Mammary epithelial cell (primary cell): ENCODE measurements at regions not wholly inside any gene's neighbourhood (a gene's known extent, or its start where the extent isn't known, plus 50 kb on each side); places are given as distances from the start of the nearest gene placed in this dataset.

Source experiments
- EZH2 ChIP-seq: IDR thresholded peaks from 2 replicates; pipeline ENCODE4 v1.6.1; 2012; ENCODE audit warnings: low read length, inconsistent platforms, borderline replicate concordance
- TF ChIP-seq, protein P1 (sequence below), 2 donors: IDR thresholded peaks in 1 of 2; conservative IDR thresholded peaks in 1 of 2; 2 replicates each; pipeline ENCODE4 v1.5.1; 2011 to 2012; ENCODE audit warnings: inconsistent platforms in 2 of 2, low read length in 2 of 2, mild to moderate bottlenecking in 2 of 2, control low read depth in 1 of 2, low read depth in 1 of 2; ENCODE audit not compliant: insufficient read depth in 1 of 2; ENCODE audit errors: extremely low read depth in 1 of 2

DNA sequence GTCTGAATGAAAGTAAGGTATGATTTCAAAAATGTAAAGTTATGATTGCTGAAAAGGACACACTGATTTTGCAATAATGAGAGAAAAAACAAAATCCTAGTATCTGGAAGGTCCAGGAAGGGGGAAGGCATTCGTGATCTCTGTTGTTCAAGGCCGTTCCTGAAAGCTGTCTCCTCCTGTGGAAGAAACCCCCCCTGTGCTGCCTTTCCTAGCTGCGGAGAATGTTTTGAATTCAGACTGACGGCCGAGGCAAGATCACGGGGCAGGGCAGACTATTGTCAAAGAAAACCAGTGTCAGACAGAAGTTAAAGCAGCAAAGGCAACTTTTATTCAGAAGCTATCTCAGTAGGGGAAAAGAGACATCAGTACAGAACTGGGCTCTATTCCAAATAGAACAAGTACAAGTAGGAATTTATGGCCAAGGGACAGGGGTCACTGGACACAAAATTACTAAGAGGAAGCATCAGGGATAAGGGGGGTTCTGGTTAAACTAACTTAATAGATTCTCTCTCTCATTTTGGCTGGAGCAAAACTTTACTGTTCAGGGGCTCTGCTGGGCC lies 61.9 kb upstream of the IGFBPL1 start:
- no peak for TF ChIP-seq EZH2
- TF ChIP-seq, protein P1, sequence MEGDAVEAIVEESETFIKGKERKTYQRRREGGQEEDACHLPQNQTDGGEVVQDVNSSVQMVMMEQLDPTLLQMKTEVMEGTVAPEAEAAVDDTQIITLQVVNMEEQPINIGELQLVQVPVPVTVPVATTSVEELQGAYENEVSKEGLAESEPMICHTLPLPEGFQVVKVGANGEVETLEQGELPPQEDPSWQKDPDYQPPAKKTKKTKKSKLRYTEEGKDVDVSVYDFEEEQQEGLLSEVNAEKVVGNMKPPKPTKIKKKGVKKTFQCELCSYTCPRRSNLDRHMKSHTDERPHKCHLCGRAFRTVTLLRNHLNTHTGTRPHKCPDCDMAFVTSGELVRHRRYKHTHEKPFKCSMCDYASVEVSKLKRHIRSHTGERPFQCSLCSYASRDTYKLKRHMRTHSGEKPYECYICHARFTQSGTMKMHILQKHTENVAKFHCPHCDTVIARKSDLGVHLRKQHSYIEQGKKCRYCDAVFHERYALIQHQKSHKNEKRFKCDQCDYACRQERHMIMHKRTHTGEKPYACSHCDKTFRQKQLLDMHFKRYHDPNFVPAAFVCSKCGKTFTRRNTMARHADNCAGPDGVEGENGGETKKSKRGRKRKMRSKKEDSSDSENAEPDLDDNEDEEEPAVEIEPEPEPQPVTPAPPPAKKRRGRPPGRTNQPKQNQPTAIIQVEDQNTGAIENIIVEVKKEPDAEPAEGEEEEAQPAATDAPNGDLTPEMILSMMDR (conservative IDR thresholded peaks at IDR 0.05 in 1 of 2, IDR thresholded peaks at IDR 0.05 in 1 of 2; ENCODE audit: extremely low read depth in 1 of 2, insufficient read depth in 1 of 2, low read depth in 1 of 2, low read length in 2 of 2), result no peak
